Cardiac muscle cell (in vitro differentiated cells and primary cell): ENCODE measurements at regions not wholly inside any gene's neighbourhood (a gene's known extent, or its start where the extent isn't known, plus 50 kb on each side); places are given as distances from the start of the nearest gene placed in this dataset.
"Not testable (repeated sequence)": the region's sequence is repeated elsewhere in the genome, so short reads cannot be mapped to it uniquely, and the experiment has no call there.

Experiments used
- DNase-seq, 2 donors: peaks; one replicate each; pipeline versions ENCODE4 v3.0.0 to v3.0.0-alpha.2; 2010 to 2017; ENCODE audit warnings: low read depth in 1 of 2, low spot score in 1 of 2
- H3K27ac ChIP-seq: fragments of 200-600 bp; sonication (generic); 2 replicates; pipeline ENCODE4 v1.5.1; 2016
- H3K27me3 ChIP-seq: fragments of 200-600 bp; sonication (generic); 2 replicates; pipeline ENCODE4 v1.6.0; 2016; ENCODE audit warnings: control low read depth
- H3K36me3 ChIP-seq: fragments of 200-600 bp; sonication (generic); 2 replicates; pipeline ENCODE4 v1.5.1; 2016; ENCODE audit warnings: control low read depth
- H3K4me1 ChIP-seq: fragments of 200-600 bp; sonication (generic); 2 replicates; pipeline ENCODE4 v1.8.1; 2017; ENCODE audit warnings: low read depth, mild to moderate bottlenecking, mixed run types
- H3K4me3 ChIP-seq: fragments of 200-600 bp; sonication (generic); 2 replicates; pipeline ENCODE4 v1.5.1; 2016; ENCODE audit warnings: mild to moderate bottlenecking
- H3K9me3 ChIP-seq: fragments of 200-600 bp; sonication (generic); 2 replicates; pipeline ENCODE4 v1.5.1; 2017; ENCODE audit warnings: low read depth, mild to moderate bottlenecking, control low read depth
- CTCF ChIP-seq: IDR thresholded peaks from 2 replicates; pipeline ENCODE4 v1.5.1; 2012; ENCODE audit warnings: low read depth, mild to moderate bottlenecking, low read length

- H3K4me1 ChIP-seq = no peaks in the 10 kb centered on the region
- H3K27ac ChIP-seq = no peak overlapping the region
- no peaks in the 10 kb centered on the region for H3K27me3 ChIP-seq
- H3K9me3 ChIP-seq = no peaks in the 10 kb centered on the region
- H3K4me3 ChIP-seq = no peak overlapping the region
- no peak for TF ChIP-seq CTCF
- no peaks in the 10 kb centered on the region for H3K36me3 ChIP-seq
- DNase-seq = no peak
These were observed 53.5 kb downstream of the FSCB start for GRCh38 chr14:44453433-44454171.

- not testable (repeated sequence) for H3K36me3 ChIP-seq, H3K9me3 ChIP-seq, H3K27ac ChIP-seq, H3K4me3 ChIP-seq, DNase-seq, H3K4me1 ChIP-seq, H3K27me3 ChIP-seq
These were observed 56.9 kb downstream of the FSCB start for GRCh38 chr14:44450232-44450631.

- TF ChIP-seq CTCF = no peak
- H3K36me3 ChIP-seq = no peaks in the 10 kb centered on the region
- no peaks in the 10 kb centered on the region for H3K27me3 ChIP-seq
- H3K27ac ChIP-seq = no peak overlapping the region
- H3K9me3 ChIP-seq = no peaks in the 10 kb centered on the region
- no peak for DNase-seq
- no peak overlapping the region for H3K4me3 ChIP-seq
- no peaks in the 10 kb centered on the region for H3K4me1 ChIP-seq
These were observed 57.4 kb downstream of the FSCB start for GRCh38 chr14:44449680-44450079.

GRCh38 chr14:44448951-44449358, 58.1 kb downstream of the FSCB start:
- no peak for TF ChIP-seq CTCF
- H3K4me3 ChIP-seq = no peak overlapping the region
- DNase-seq = no peak
- H3K9me3 ChIP-seq = no peaks in the 10 kb centered on the region
- H3K4me1 ChIP-seq = no peaks in the 10 kb centered on the region
- H3K36me3 ChIP-seq = no peaks in the 10 kb centered on the region
- H3K27ac ChIP-seq = no peak overlapping the region
- H3K27me3 ChIP-seq = no peaks in the 10 kb centered on the region

- H3K9me3 ChIP-seq = no peaks in the 10 kb centered on the region
- no peaks in the 10 kb centered on the region for H3K36me3 ChIP-seq
- TF ChIP-seq CTCF = no peak
- no peak for DNase-seq
- no peaks in the 10 kb centered on the region for H3K27me3 ChIP-seq
- H3K4me3 ChIP-seq = no peak overlapping the region
- H3K27ac ChIP-seq = no peak overlapping the region
- no peaks in the 10 kb centered on the region for H3K4me1 ChIP-seq
These were observed 60.1 kb downstream of the FSCB start for GRCh38 chr14:44446965-44447364.

- TF ChIP-seq CTCF = no peak
- Histone ChIP-seq H3K9me3 (no peaks in the 10 kb centered on the region), H3K27ac (no peak overlapping the region), H3K4me1 (no peaks in the 10 kb centered on the region), H3K4me3 (no peak overlapping the region), H3K27me3 (no peaks in the 10 kb centered on the region), H3K36me3 (no peaks in the 10 kb centered on the region)
- no peak for DNase-seq
These were observed 62.6 kb downstream of the FSCB start for GRCh38 chr14:44444454-44444853.
